HFFc6 (cell line): ENCODE measurements at regions not wholly inside any gene's neighbourhood (a gene's known extent, or its start where the extent isn't known, plus 50 kb on each side); places are given as distances from the start of the nearest gene placed in this dataset.

Experiments
- DNase-seq: peaks from one replicate; pipeline ENCODE4 v3.0.0-alpha.2; 2018
- H3K27ac Mint-ChIP-seq: 2 replicates; pipeline ENCODE4 v1.8.0; 2020; ENCODE audit warnings: mild to moderate bottlenecking, mixed read lengths
- H3K27me3 Mint-ChIP-seq: 2 replicates; pipeline ENCODE4 v1.8.0; 2021; ENCODE audit warnings: mild to moderate bottlenecking, moderate library complexity, mixed read lengths; ENCODE audit not compliant: insufficient read depth
- H3K36me3 Mint-ChIP-seq: 2 replicates; pipeline ENCODE4 v1.8.0; 2021; ENCODE audit warnings: low read depth, mixed read lengths
- H3K4me1 Mint-ChIP-seq: 2 replicates; pipeline ENCODE4 v1.8.0; 2020; ENCODE audit warnings: low read depth, mixed read lengths
- H3K4me3 Mint-ChIP-seq: 2 replicates; pipeline ENCODE4 v1.8.0; 2020; ENCODE audit warnings: mild to moderate bottlenecking, moderate library complexity, mixed read lengths
- H3K9me3 Mint-ChIP-seq: 2 replicates; pipeline ENCODE4 v1.8.0; 2020; ENCODE audit warnings: mild to moderate bottlenecking, mixed read lengths
- CTCF ChIP-seq: fragments of 200-600 bp; sonication (generic); IDR thresholded peaks from 2 replicates; pipeline ENCODE4 v1.5.0; 2021; ENCODE audit warnings: antibody characterized with exemption, mild to moderate bottlenecking

- Mint-ChIP-seq H3K36me3 (no peaks in the 10 kb centered on the region), H3K4me3 (no peak overlapping the region), H3K4me1 (peaks cover 16% of the 10 kb centered on the region; the same call in 1 of the 2 replicates), H3K9me3 (no peaks in the 10 kb centered on the region), H3K27me3 (no peaks in the 10 kb centered on the region; the same call in 1 of the 2 replicates), H3K27ac (no peak overlapping the region)
- no peak for TF ChIP-seq CTCF
- no peak for DNase-seq
Measured at GRCh38 chr2:118246726-118247125, 158.5 kb downstream of the INSIG2 start.

DNA sequence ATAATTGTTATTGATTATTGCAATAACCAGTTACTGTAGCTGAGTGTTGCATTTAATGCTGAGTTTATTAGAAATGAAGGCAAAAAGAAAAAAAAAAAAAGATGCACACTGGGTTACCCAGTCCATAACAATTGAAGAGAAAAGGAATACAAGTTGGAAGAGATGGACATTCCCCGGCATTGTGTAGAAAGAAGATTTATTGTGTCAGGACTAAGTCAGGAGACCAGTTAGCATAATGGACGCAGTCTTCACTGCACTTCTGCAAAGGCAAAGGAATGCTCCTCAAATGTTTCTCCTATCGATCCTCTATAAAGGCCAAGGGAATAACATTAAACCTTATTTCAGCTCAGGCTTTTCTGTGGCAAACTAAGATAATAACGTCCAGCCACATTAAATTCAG, 157.8 kb downstream of the INSIG2 start:
- H3K27ac Mint-ChIP-seq, result no peak overlapping the region
- DNase-seq, result no peak
- H3K4me3 Mint-ChIP-seq, result no peak overlapping the region
- H3K4me1 Mint-ChIP-seq, result peaks cover 16% of the 10 kb centered on the region; the same call in 1 of the 2 replicates
- no peaks in the 10 kb centered on the region; the same call in none of the 2 replicates for H3K27me3 Mint-ChIP-seq
- no peak for TF ChIP-seq CTCF
- no peaks in the 10 kb centered on the region for H3K36me3 Mint-ChIP-seq
- H3K9me3 Mint-ChIP-seq, result no peaks in the 10 kb centered on the region

DNA sequence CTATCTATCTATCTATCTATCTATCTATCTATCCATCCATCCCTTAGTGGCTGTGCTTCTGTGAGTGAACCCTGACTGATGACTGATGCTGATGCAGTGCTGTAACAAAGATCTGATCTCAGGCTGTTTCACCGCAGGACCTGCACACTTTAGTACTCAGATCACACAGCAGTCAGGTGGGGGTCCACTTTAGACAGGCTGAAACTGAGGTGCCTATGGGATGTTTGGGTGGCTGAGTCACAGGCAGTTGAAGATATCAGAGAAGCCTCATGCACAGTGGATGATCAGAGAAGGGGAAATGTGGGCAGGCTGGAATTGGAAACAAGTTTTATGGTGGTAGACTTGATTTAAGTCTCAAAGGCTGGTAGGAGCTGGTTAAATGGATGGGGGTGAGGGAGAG, 156.4 kb downstream of the INSIG2 start:
- no peak overlapping the region for H3K27ac Mint-ChIP-seq
- DNase-seq, result no peak
- peaks cover 6% of the 10 kb centered on the region; the same call in 1 of the 2 replicates for H3K4me1 Mint-ChIP-seq
- no peak for TF ChIP-seq CTCF
- H3K27me3 Mint-ChIP-seq, result no peaks in the 10 kb centered on the region; the same call in none of the 2 replicates
- no peaks in the 10 kb centered on the region for H3K9me3 Mint-ChIP-seq
- H3K4me3 Mint-ChIP-seq, result no peak overlapping the region
- no peaks in the 10 kb centered on the region for H3K36me3 Mint-ChIP-seq

GRCh38 chr2:118243031-118243430, 154.8 kb downstream of the INSIG2 start:
- Mint-ChIP-seq H3K4me3 (no peak overlapping the region), H3K9me3 (no peaks in the 10 kb centered on the region), H3K27ac (no peak overlapping the region), H3K4me1 (no peaks in the 10 kb centered on the region), H3K27me3 (no peaks in the 10 kb centered on the region; the same call in none of the 2 replicates), H3K36me3 (no peaks in the 10 kb centered on the region)
- no peak for DNase-seq
- no peak for TF ChIP-seq CTCF

- Mint-ChIP-seq H3K4me3 (no peak overlapping the region), H3K9me3 (no peaks in the 10 kb centered on the region), H3K4me1 (no peaks in the 10 kb centered on the region), H3K27me3 (no peaks in the 10 kb centered on the region; the same call in none of the 2 replicates), H3K27ac (no peak overlapping the region), H3K36me3 (no peaks in the 10 kb centered on the region)
- DNase-seq, result no peak
- no peak for TF ChIP-seq CTCF
Measured at GRCh38 chr2:118242216-118242615, 153.9 kb downstream of the INSIG2 start.

GRCh38 chr2:118241128-118241527, 152.9 kb downstream of the INSIG2 start:
- Mint-ChIP-seq H3K9me3 (no peaks in the 10 kb centered on the region), H3K36me3 (no peaks in the 10 kb centered on the region), H3K27me3 (no peaks in the 10 kb centered on the region; the same call in none of the 2 replicates), H3K4me1 (no peaks in the 10 kb centered on the region), H3K4me3 (no peak overlapping the region), H3K27ac (no peak overlapping the region)
- DNase-seq, result no peak
- no peak for TF ChIP-seq CTCF
